C1 segment of cervical spinal cord (tissue), 14 donors: ENCODE measurements at regions not wholly inside any gene's neighbourhood (a gene's known extent, or its start where the extent isn't known, plus 50 kb on each side); places are given as distances from the start of the nearest gene placed in this dataset.

Source experiments
- DNase-seq, 14 donors: peaks; one replicate each; lab custom pipeline; 2025; lab: John Stamatoyannopoulos, UW

DNA sequence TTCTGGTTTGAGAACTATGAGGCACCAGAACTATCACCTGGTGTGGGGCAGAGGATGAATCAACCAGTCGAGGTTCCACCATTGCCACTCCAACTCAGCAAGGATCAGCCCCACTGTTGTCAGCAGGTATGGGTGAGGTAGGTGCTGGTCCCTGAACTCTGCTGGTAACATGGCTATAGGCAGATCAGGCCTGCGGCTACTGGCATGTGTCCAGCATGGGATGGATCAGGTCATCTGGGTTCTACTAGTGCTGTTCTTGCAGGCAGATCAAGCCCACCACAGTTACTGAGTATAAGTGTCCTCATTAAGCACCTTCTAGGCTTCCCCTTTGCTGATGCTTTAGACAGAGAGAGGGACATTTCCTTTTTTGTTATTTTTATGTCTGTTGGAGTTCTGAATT, 71.7 kb downstream of the GABRA6 start:
- no peak for DNase-seq

DNA sequence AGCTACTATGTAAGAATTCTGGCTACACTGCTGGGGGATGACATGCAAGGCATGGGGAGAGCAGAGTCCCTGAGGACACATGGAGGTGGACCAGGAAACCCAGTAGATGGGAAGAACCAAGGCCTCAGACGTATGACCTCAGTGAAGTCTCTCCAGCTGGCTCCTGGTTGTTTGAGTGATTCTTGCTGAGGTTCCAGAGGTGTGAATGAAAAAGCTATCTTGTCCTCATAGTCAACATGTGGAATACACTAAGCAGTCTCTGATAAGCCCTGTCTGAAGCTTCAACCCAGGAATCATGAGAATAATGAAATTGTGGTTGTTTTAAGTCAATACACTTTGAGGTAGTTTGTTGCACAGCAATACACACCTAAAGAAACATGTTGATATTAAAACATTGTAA, 78.0 kb downstream of the GABRA6 start:
- no peak for DNase-seq

DNA sequence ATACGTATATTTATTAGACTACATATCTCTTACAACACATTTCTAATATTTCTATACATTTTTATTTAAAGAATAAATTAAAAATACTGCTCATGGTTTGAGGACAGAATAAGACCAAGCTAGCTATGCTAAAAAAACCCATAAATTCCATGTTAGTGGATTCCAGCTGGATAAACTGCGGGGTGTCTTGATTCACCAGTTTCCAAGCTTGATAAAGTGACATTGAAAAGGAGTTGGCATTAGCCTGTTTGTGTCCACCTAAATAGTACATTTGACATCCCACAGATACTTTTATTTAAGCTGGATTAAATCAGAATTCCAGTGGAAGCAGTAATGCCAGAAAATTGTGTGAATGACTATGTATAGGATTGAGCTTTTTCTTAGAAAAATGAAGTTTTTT, 80.1 kb downstream of the GABRA6 start:
- peak in 1 of 14 donors; percentile 14 for DNase-seq

DNA sequence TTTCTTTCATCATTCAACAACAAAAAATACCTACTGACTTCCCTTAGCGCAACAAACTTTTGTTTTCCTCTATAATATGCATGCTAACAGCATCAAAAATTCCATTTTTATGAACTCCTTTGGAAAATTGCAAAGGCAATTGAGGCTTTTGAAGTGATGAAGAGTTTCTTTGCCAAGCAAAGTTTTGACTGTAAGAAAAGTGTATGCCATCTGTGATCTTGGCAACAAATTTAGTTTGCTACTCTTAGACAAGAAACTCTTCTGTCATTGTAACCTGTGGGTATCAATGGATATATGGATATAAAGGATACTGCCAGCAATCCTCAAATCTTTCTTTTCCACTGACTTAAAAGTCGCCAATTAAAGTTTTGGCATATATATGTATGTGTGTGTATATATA, 72.0 kb upstream of the GABRA1 start:
- no peak for DNase-seq

DNA sequence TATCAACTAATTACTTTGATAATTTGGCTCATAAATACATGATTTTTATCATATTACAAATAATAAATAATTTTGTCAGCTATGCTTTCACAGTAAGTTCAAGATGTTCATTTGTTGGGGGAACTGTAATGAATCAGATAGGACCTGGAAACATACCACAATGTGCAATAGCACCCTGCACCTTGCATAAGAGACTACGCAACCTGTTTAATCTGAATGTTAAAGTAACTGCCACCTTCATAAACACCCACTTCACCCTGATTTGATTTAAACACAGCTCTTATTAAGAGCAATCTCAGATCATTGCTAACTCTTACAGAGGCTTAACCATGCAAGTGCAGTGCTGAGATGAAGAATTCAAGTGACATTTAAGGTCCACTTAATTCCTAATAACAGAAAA, 69.1 kb upstream of the GABRA1 start:
- no peak for DNase-seq

DNA sequence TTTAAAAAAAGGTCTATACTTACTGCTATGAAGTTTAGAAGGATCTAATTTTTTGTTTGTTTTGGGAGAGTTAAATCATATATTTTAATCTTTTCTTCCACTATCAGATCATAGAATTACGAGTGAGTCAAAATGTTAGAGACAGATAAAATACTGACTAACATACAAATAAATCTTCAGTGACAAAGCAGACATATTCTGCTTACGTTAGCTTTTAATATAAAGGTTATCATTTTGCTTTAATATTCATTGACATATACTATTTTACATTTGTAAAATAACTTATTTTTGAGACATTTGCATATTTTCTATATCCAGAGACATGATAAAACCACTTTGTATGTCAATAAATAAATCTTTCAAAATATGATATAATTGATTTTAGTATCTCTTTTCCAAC, 64.6 kb upstream of the GABRA1 start:
- no peak for DNase-seq

DNA sequence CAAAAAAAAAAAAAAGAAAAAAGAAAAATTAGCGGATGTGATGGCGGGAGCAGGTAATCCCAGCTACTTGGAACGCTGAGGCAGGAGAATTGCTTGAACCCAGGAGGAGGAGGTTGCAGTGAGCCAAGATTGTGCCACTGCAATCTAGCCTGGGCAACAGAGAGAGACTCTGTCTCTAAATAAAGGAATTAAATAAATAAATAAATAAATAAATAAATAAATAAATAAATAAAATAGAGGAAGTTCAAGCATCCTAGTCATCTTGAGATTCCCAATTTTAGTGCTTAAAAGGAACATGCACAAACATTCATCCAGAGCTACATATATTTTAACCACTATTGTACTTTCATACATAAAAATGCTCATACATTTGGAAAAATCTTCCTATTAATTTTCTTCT, 61.2 kb upstream of the GABRA1 start:
- no peak for DNase-seq

DNA sequence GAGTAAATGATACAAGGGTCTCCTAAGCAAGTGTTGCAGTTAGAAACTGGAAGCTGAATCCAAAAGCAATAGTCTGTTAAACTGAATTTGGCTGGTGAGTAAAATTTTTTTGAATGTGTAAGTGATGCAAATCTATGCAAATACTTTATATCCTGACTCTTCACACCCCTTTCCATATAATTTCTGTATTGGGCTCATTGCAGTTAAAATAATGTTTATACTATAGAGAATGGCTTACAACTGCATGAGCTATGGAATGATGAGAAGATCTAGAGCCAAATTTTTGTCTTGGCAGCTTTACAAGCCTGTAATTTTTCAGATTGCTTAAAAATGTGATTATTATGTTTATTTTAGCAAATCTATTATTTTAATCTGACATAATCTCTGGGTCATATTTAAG, 57.0 kb upstream of the GABRA1 start:
- DNase-seq, result no peak
